Astrocyte of the spinal cord (primary cell): ENCODE measurements at regions not wholly inside any gene's neighbourhood (a gene's known extent, or its start where the extent isn't known, plus 50 kb on each side); places are given as distances from the start of the nearest gene placed in this dataset.

Experiments used
- DNase-seq: peaks from one replicate; pipeline ENCODE4 v3.0.0; 2011; ENCODE audit warnings: low read depth, low spot score
- H3K4me3 ChIP-seq: 2 replicates; pipeline ENCODE4 v1.5.1; 2011; ENCODE audit warnings: low read depth, mild to moderate bottlenecking, low read length, moderate library complexity
- in situ Hi-C: cut with HindIII; loops from 2 replicates; pipeline ENCODE4 v1.10.0; 2017; ENCODE audit warnings: low sequenced_read_pairs
- TF ChIP-seq, protein P1 (sequence below): IDR thresholded peaks from 2 replicates; pipeline ENCODE4 v1.5.1; 2012; ENCODE audit warnings: low read depth, mild to moderate bottlenecking, low read length, inconsistent platforms

DNA sequence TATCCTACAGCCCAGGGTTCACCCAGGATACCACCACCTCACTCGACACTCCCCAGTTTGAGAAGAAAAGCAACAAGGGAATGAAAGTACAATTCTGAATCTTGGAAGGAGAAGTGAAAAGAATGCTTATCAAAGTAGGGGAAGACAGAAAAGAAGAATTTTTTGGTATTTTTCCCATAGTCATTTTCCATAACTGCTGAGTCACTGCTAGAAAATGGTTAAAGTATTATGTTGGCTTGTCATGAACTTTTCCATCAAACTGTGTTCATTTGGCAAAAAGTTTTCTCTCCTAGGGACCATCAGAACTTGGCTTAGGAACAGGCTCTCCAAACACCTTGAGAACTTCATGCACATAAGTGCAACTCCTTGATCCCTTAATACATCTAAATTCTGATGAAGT is 192.0 kb downstream of the BCL11A start:
- in situ Hi-C loops = no loop called here

GRCh38 chr2:60359569-60359968 is 193.9 kb downstream of the BCL11A start:
- TF ChIP-seq, protein P1, sequence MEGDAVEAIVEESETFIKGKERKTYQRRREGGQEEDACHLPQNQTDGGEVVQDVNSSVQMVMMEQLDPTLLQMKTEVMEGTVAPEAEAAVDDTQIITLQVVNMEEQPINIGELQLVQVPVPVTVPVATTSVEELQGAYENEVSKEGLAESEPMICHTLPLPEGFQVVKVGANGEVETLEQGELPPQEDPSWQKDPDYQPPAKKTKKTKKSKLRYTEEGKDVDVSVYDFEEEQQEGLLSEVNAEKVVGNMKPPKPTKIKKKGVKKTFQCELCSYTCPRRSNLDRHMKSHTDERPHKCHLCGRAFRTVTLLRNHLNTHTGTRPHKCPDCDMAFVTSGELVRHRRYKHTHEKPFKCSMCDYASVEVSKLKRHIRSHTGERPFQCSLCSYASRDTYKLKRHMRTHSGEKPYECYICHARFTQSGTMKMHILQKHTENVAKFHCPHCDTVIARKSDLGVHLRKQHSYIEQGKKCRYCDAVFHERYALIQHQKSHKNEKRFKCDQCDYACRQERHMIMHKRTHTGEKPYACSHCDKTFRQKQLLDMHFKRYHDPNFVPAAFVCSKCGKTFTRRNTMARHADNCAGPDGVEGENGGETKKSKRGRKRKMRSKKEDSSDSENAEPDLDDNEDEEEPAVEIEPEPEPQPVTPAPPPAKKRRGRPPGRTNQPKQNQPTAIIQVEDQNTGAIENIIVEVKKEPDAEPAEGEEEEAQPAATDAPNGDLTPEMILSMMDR = no peak
- no peak overlapping the region for H3K4me3 ChIP-seq
- in situ Hi-C loops = no loop called here
- no peak for DNase-seq

More for the DNA sequence above, 192.0 kb downstream of the BCL11A start:
- no peak overlapping the region for H3K4me3 ChIP-seq
- TF ChIP-seq, protein P1 = no peak
- no peak for DNase-seq

- TF ChIP-seq, protein P1 = no peak
- in situ Hi-C loops = no loop called here
- no peak overlapping the region for H3K4me3 ChIP-seq
- DNase-seq = no peak
Observed at GRCh38 chr2:60358476-60358875, 195.0 kb downstream of the BCL11A start.

GRCh38 chr2:60357996-60358395 is 195.5 kb downstream of the BCL11A start:
- in situ Hi-C loops = no loop called here
- H3K4me3 ChIP-seq = no peak overlapping the region
- TF ChIP-seq, protein P1 = no peak
- DNase-seq = no peak

DNA sequence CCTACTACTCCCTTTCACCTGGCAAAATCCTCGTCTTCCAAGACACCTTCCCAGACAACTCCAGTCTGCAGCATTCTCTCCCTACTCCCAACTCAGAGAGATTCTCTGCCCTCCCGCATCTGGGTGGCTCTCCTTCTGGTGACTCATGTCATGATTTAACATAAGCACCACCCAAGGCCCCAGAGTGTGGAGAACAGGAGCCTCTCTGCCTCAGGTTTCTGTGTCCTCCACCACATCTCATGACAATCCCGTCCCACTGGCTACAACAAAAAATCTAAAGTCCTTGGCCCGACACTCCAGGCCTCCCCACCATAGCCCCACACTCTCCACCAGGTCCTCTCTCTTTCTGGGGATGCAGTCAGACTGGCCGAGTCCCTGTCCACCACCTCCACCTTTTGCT is 197.1 kb downstream of the BCL11A start:
- H3K4me3 ChIP-seq = no peak overlapping the region
- no peak for DNase-seq
- in situ Hi-C loops = no loop called here
- TF ChIP-seq, protein P1 = no peak

DNA sequence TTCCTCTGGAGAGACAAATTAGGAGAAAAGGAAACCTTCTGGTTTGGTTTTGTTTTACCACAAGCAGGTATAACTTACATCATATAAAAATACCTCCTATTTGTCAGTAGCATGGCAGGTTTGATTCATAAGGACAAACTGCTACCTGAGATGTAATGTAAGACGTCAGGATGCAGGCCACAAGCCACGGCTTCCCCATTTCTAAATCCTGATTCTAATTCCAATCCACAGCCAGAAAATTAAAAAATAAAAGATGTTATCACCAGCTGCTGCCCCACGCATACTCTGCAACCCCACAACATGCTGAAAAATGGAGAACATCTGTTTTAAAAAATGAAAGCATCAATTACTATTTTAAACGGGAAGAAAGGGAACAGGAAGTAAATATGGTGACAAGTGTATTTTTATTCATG is 197.6 kb downstream of the BCL11A start:
- in situ Hi-C loops = no loop called here
- TF ChIP-seq, protein P1 = no peak
- DNase-seq = no peak
- no peak overlapping the region for H3K4me3 ChIP-seq

DNA sequence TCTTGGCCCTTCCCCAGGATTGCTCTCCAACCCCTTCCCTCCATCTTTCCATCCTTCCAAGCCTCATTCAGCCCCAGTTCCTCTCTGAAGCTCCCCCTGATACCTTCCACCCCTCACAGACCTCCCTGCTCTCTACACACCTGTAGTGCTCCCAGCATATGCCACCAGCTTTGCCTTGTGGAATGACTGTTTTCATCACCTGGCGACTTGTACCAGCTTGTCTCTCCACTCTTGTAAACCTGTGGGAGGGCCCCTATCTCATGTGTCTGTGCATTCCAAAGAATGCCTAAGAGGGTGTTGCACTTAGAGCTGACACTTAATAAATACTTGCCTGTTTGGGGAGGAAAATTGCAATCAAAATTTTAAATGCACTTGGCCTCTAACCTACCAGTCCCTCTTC is 198.7 kb downstream of the BCL11A start:
- in situ Hi-C loops = no loop called here
- no peak for DNase-seq
- TF ChIP-seq, protein P1 = no peak
- H3K4me3 ChIP-seq = no peak overlapping the region
